ENCODE measurements at regions not wholly inside any gene's neighbourhood (a gene's known extent, or its start where the extent isn't known, plus 50 kb on each side); places are given as distances from the start of the nearest gene placed in this dataset.

DNA sequence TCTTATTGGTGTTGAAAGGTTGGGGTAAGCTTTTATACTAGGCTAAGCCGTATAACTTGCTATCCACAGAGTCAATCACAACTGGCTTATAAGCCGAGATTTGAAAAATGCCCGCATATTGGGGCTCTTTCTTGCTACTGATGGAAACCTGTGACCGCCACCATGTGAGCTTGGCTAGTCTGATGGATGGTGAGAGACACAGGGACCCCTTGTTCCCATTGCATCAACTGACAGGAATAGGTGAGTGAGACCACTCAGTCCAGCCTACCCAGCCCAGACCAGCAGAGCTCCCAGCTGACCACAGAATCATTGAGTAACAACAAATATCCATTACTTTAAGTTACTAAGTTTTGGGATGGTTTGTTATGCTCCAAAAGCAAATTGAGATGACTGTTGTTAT is 676.4 kb upstream of the HS6ST1 start:
- intact Hi-C loops (cut with DNase I) = no loop called here
- no peak for DNase-seq
- Histone ChIP-seq H3K27me3 (no peaks in the 10 kb centered on the region), H3K27ac (no peak overlapping the region), H3K4me1 (no peaks in the 10 kb centered on the region), H3K36me3 (no peaks in the 10 kb centered on the region), H3K9me3 (no peaks in the 10 kb centered on the region), H3K4me3 (replicated peaks in 1 of 3) (no peak overlapping the region)
- no peak for TF ChIP-seq CTCF (IDR thresholded peaks at IDR 0.05)
- TF ChIP-seq POLR2A (IDR thresholded peaks at IDR 0.05) = no peak
- WGBS, 2 donors = 96% methylated on average over 4 of the region's 4 CpGs

DNA sequence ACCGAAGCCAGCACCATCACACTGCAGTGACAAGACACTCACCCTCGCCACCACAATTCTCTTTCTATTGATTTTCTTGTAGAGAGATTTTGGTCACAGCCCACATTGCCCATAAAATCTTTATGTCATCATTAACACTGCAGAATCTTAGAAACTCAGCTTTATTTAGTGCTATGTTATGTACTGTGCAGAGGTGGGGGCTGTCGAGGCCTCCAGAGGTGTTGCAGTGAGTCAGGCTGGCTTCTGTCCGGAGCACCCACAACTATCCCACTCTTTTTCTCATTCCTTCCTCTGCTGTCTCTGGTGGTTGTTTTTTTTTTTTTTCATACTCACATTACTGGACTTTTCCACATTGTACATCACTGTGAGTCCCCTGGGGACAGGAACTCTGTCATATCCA is 677.4 kb upstream of the HS6ST1 start:
- Histone ChIP-seq H3K4me3 (replicated peaks in 1 of 3) (no peak overlapping the region), H3K36me3 (no peaks in the 10 kb centered on the region), H3K27me3 (no peaks in the 10 kb centered on the region), H3K4me1 (no peaks in the 10 kb centered on the region), H3K27ac (no peak overlapping the region), H3K9me3 (no peaks in the 10 kb centered on the region)
- intact Hi-C loops (cut with DNase I) = no loop called here
- 88 to 98% methylated on average over 4 of the region's 4 CpGs for WGBS, 2 donors
- TF ChIP-seq CTCF (IDR thresholded peaks at IDR 0.05) = no peak
- no peak for TF ChIP-seq POLR2A (IDR thresholded peaks at IDR 0.05)
- DNase-seq = no peak

DNA sequence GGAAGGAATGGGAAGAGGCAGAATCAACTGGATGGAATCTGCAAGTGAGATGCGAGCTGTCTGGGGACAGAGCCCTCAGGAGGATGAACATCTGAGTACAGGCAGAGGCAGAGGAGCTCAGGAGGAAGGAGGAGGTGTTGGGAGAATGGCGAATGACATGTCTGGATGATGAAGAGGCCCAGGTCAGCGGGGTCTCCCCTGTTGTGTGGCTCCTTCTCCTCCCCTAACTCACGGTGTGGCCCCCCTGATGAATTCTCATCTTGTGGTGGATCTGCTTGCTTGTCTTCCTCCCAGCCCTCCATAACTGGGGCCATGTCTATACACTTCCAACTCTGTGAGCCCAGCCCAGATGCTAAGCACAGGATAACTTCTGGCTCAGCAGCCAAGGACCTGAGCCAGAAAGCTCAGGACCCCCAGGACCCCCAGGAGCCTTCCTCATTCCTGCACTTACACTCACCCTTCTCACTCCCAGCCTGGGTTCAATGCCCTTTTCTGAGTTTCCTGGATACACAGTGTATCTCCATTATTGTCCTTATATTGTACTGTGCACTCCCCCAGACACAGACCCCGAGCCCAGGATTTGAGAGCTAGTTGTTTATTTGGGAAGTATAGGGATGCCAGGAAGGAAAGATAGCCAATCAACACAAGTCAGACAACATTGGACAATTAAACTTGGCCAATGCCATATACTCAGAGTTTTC is 678.6 kb upstream of the HS6ST1 start:
- intact Hi-C loops (cut with DNase I) = no loop called here
- Histone ChIP-seq H3K27ac (no peak overlapping the region), H3K27me3 (no peaks in the 10 kb centered on the region), H3K4me1 (no peaks in the 10 kb centered on the region), H3K4me3 (replicated peaks in 1 of 3) (no peak overlapping the region), H3K36me3 (no peaks in the 10 kb centered on the region), H3K9me3 (no peaks in the 10 kb centered on the region)
- no peak for TF ChIP-seq POLR2A (IDR thresholded peaks at IDR 0.05)
- no peak for TF ChIP-seq CTCF (IDR thresholded peaks at IDR 0.05)
- DNase-seq = no peak
- 76 to 86% methylated on average over 5 of the region's 5 CpGs for WGBS, 2 donors

GRCh38 chr2:129001926-129002325 is 683.3 kb upstream of the HS6ST1 start:
- H3K36me3 ChIP-seq = no peaks in the 10 kb centered on the region
- TF ChIP-seq CTCF (IDR thresholded peaks at IDR 0.05) (no peak), POLR2A (IDR thresholded peaks at IDR 0.05) (no peak)
- no peaks in the 10 kb centered on the region for H3K4me1 ChIP-seq
- DNase-seq = no peak
- WGBS, 2 donors = 93% methylated on average over 5 of the region's 5 CpGs
- intact Hi-C loops (cut with DNase I) = no loop called here
- H3K27ac ChIP-seq = no peak overlapping the region
- no peaks in the 10 kb centered on the region for H3K27me3 ChIP-seq
- no peaks in the 10 kb centered on the region for H3K9me3 ChIP-seq
- no peak overlapping the region for H3K4me3 ChIP-seq (replicated peaks in 1 of 3)

DNA sequence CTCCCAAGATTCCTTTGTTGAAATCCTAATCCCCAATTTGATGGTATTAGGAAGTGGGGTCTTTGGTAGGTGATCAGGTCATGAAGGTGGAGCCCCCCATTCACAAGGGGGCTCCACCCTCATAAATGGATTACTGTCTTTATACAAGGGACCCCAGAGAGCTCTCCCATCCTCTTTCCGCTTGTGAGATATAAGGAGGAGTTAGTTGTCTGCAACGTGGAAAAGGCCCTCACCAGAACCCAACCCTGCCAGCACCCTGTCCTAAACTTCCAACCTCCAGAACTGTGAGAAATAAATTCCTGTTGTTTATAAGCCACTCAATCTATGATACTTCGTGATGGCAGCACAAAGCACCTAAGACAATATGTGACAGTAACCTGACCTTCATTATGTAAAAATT is 684.1 kb upstream of the HS6ST1 start:
- H3K4me3 ChIP-seq (replicated peaks in 1 of 3) = no peak overlapping the region
- no peaks in the 10 kb centered on the region for H3K36me3 ChIP-seq
- TF ChIP-seq POLR2A (IDR thresholded peaks at IDR 0.05) (no peak), CTCF (IDR thresholded peaks at IDR 0.05) (no peak)
- H3K9me3 ChIP-seq = no peaks in the 10 kb centered on the region
- DNase-seq = no peak
- 92 to 93% methylated on average over 3 of the region's 3 CpGs for WGBS, 2 donors
- H3K27ac ChIP-seq = no peak overlapping the region
- no peaks in the 10 kb centered on the region for H3K27me3 ChIP-seq
- no peaks in the 10 kb centered on the region for H3K4me1 ChIP-seq
- intact Hi-C loops (cut with DNase I) = no loop called here

Data from thyroid gland (tissue), 4 donors.